SK-N-SH (cell line): ENCODE measurements at regions not wholly inside any gene's neighbourhood (a gene's known extent, or its start where the extent isn't known, plus 50 kb on each side); places are given as distances from the start of the nearest gene placed in this dataset.

Experiments used
- CTCF ChIA-PET: fragments of 300-600, 350-600 bp; formaldehyde crosslinking; extraction: SDS; loops from one replicate; lab custom pipeline; 2021; lab: Yijun Ruan, JAX
- POLR2A ChIA-PET: fragments of 350-600 bp; sonication (Branson Sonifier 250); formaldehyde crosslinking; extraction: SDS; loops from one replicate; lab custom pipeline; 2020; ENCODE audit warnings: antibody characterized with exemption, inconsistent platforms; lab: Yijun Ruan, JAX
- DNase-seq: peaks from one replicate; pipeline ENCODE4 v3.0.0; 2012
- H2AFZ ChIP-seq: fragments of 200-600 bp; sonication (generic); 2 replicates; pipeline ENCODE4 v1.8.1; 2016; ENCODE audit warnings: antibody characterized with exemption, mild to moderate bottlenecking, low read depth
- H3F3A ChIP-seq: fragments of 200-600 bp; sonication (generic); replicated peaks from 2 replicates; pipeline ENCODE3; 2016; ENCODE audit warnings: antibody characterized with exemption, mild to moderate bottlenecking; ENCODE audit not compliant: insufficient read depth
- H3K27ac ChIP-seq, 2 experiments: fragments of 200-500 bp in 1 of 2; fragments of 200-600 bp in 1 of 2; sonication (Bioruptor generic) in 1 of 2; sonication (generic), shearing (Covaris generic) in 1 of 2; 2 replicates each; pipeline versions ENCODE4 v1.5.1 to v1.6.1; 2014 to 2016; ENCODE audit warnings: low read depth in 2 of 2, inconsistent platforms in 1 of 2, low read length in 1 of 2, mild to moderate bottlenecking in 1 of 2, mixed read lengths in 1 of 2
- H3K27me3 ChIP-seq: fragments of 200-600 bp; sonication (generic), shearing (Covaris generic); 2 replicates; pipeline ENCODE4 v1.6.1; 2016; ENCODE audit warnings: mixed run types; ENCODE audit not compliant: insufficient read depth
- H3K36me3 ChIP-seq, 2 experiments: fragments of 200-500 bp in 1 of 2; fragments of 200-600 bp in 1 of 2; sonication (Bioruptor generic) in 1 of 2; sonication (generic) in 1 of 2; replicated peaks in 1 of 2; 2 replicates each; pipeline versions ENCODE3 to v1.5.1; 2014 to 2016; ENCODE audit warnings: low read length in 1 of 2, mild to moderate bottlenecking in 1 of 2; ENCODE audit not compliant: insufficient read depth in 2 of 2, control insufficient read depth in 1 of 2
- H3K4me1 ChIP-seq, 2 experiments: fragments of 200-500 bp in 1 of 2; fragments of 200-600 bp in 1 of 2; sonication (Bioruptor generic) in 1 of 2; sonication (generic), shearing (Covaris generic) in 1 of 2; 2 replicates each; pipeline versions ENCODE4 v1.5.1 to v1.6.1; 2014 to 2016; ENCODE audit warnings: low read depth in 1 of 2, low read length in 1 of 2, mixed run types in 1 of 2; ENCODE audit not compliant: insufficient read depth in 2 of 2, control insufficient read depth in 1 of 2
- H3K4me2 ChIP-seq: fragments of 200-600 bp; sonication (generic), shearing (Covaris generic); 2 replicates; pipeline ENCODE4 v1.6.1; 2017; ENCODE audit warnings: mixed run types
- H3K4me3 ChIP-seq, 2 experiments: fragments of 200-500 bp in 1 of 2; fragments of 200-600 bp in 1 of 2; sonication (Bioruptor generic) in 1 of 2; sonication (generic), shearing (Covaris generic) in 1 of 2; 2 replicates each; pipeline versions ENCODE4 v1.5.1 to v1.8.1; 2014 to 2016; ENCODE audit warnings: low read depth in 2 of 2, inconsistent platforms in 1 of 2, low read length in 1 of 2, mild to moderate bottlenecking in 1 of 2, mixed read lengths in 1 of 2, moderate library complexity in 1 of 2
- H3K79me2 ChIP-seq: fragments of 200-600 bp; sonication (generic); 2 replicates; pipeline ENCODE4 v1.8.1; 2017; ENCODE audit warnings: mild to moderate bottlenecking; ENCODE audit not compliant: insufficient read depth
- H3K9ac ChIP-seq: fragments of 200-600 bp; sonication (generic); 2 replicates; pipeline ENCODE4 v1.6.1; 2017; ENCODE audit warnings: mixed run types
- H3K9me2 ChIP-seq: fragments of 200-600 bp; sonication (generic); 2 replicates; pipeline ENCODE4 v1.6.1; 2017; ENCODE audit warnings: mixed run types
- H3K9me3 ChIP-seq: fragments of 200-600 bp; sonication (generic); 2 replicates; pipeline ENCODE4 v1.6.1; 2017; ENCODE audit warnings: mixed run types, mild to moderate bottlenecking, moderate library complexity
- H4K20me1 ChIP-seq: fragments of 200-600 bp; sonication (generic); 2 replicates; pipeline ENCODE4 v1.6.1; 2017; ENCODE audit warnings: mild to moderate bottlenecking, mixed run types; ENCODE audit not compliant: insufficient read depth
- CHD2 ChIP-seq: fragments of 150-350 bp; IDR thresholded peaks from 2 replicates; pipeline ENCODE4 v1.6.1; 2018; ENCODE audit warnings: low read length; ENCODE audit not compliant: partially characterized antibody
- ELF1 ChIP-seq: IDR thresholded peaks from 2 replicates; pipeline ENCODE4 v1.4.0; 2012
- EZH2phosphoT487 ChIP-seq: fragments of 200-600 bp; sonication (generic); IDR thresholded peaks from 2 replicates; pipeline ENCODE4 v1.6.1; 2017; ENCODE audit warnings: low read depth, mixed run types, mild to moderate bottlenecking, antibody characterized with exemption, moderate library complexity, borderline replicate concordance
- FOXJ3 ChIP-seq: sonication (generic); formaldehyde crosslinking; IDR thresholded peaks from 2 replicates; pipeline ENCODE4 v1.5.1; 2020; ENCODE audit warnings: mild to moderate bottlenecking, missing genetic modification reagents
- GABPA ChIP-seq: IDR thresholded peaks from 2 replicates; pipeline ENCODE4 v1.4.0; 2012; ENCODE audit warnings: low read depth, mild to moderate bottlenecking
- JUND ChIP-seq: IDR thresholded peaks from 2 replicates; pipeline ENCODE4 v1.4.0; 2012
- MXI1 ChIP-seq: IDR thresholded peaks from 2 replicates; pipeline ENCODE4 v1.6.1; 2012; ENCODE audit warnings: mild to moderate bottlenecking, low read depth, low read length, improper control_type of control experiment
- POLR2AphosphoS5 ChIP-seq: IDR thresholded peaks from 2 replicates; pipeline ENCODE4 v1.6.1; 2012; ENCODE audit warnings: low read depth, low read length
- RAD21 ChIP-seq: IDR thresholded peaks from 2 replicates; pipeline ENCODE4 v1.6.1; 2012; ENCODE audit warnings: mild to moderate bottlenecking, low read length
- RCOR1 ChIP-seq: fragments of 150-350 bp; IDR thresholded peaks from 2 replicates; pipeline ENCODE4 v1.6.1; 2017; ENCODE audit warnings: antibody characterized with exemption, low read length
- RFX5 ChIP-seq: IDR thresholded peaks from 2 replicates; pipeline ENCODE4 v1.6.1; 2012; ENCODE audit warnings: mild to moderate bottlenecking, improper control_type of control experiment, low read length
- SMC3 ChIP-seq: IDR thresholded peaks from 2 replicates; pipeline ENCODE4 v1.6.1; 2012; ENCODE audit warnings: low read depth, low read length, improper control_type of control experiment
- TEAD4 ChIP-seq: IDR thresholded peaks from 2 replicates; pipeline ENCODE4 v1.4.0; 2012; ENCODE audit warnings: mild to moderate bottlenecking, borderline replicate concordance; ENCODE audit not compliant: insufficient read depth
- TF ChIP-seq, protein P1 (sequence below): IDR thresholded peaks from 2 replicates; pipeline ENCODE4; 2012
- TF ChIP-seq, protein P2 (sequence below): IDR thresholded peaks from 2 replicates; pipeline ENCODE4 v1.4.0; 2012; ENCODE audit warnings: low read depth, borderline replicate concordance
- TF ChIP-seq, protein P3 (sequence below): IDR thresholded peaks from 2 replicates; pipeline ENCODE4 v1.4.0; 2012; ENCODE audit warnings: low read depth
- TF ChIP-seq, protein P4 (sequence below): IDR thresholded peaks from 2 replicates; pipeline ENCODE4 v1.4.0; 2012; ENCODE audit warnings: low read depth, borderline replicate concordance
- TF ChIP-seq, protein P5 (sequence below): fragments of 150-350 bp; IDR thresholded peaks from 2 replicates; pipeline ENCODE4 v1.6.1; 2016; ENCODE audit warnings: mild to moderate bottlenecking, low read depth, low read length
- TF ChIP-seq, protein P6 (sequence below): fragments of 200-600 bp; sonication (generic); IDR thresholded peaks from 2 replicates; pipeline ENCODE4 v1.6.1; 2017; ENCODE audit warnings: antibody characterized with exemption, mild to moderate bottlenecking, moderate library complexity
- TF ChIP-seq, protein P7 (sequence below): fragments of 150-350 bp; IDR thresholded peaks from 2 replicates; pipeline ENCODE4 v1.6.1; 2017; ENCODE audit warnings: antibody characterized with exemption, low read length, low read depth, borderline replicate concordance

DNA sequence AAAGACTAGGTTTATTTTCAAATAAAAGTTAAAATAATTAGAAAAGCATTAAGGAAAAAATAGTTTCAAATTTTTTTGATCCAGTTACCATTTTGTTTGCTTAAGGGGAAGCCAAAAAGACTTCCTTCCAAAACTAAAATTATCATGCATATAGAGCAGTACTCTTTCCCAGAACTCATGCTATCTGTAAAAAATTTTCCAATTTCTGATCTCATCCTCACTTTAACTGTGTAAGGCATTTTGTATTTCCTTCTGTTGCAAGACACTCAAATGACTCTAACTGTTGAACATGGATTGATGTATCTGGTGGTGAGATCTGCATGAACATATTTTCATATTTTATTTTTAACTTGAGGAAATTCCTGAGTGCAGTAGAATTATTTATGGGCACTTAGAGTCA, 150.1 kb downstream of the ADAM29 start:
- Histone ChIP-seq H3K79me2 (no peaks in the 10 kb centered on the region), H3K36me3 (no peaks in the 10 kb centered on the region), H3K4me1 (no peaks in the 10 kb centered on the region), H3K4me2 (no peak overlapping the region), H4K20me1 (no peaks in the 10 kb centered on the region), H3K9me3 (no peaks in the 10 kb centered on the region), H3F3A (no peaks in the 10 kb centered on the region), H3K27me3 (no peaks in the 10 kb centered on the region), H3K27ac (no peak overlapping the region), H3K4me3 (no peak overlapping the region), H3K9me2 (no peaks in the 10 kb centered on the region), H3K9ac (no peak overlapping the region), H2AFZ (no peak overlapping the region)
- ChIA-PET CTCF (no interaction called here), POLR2A (no interaction called here)
- DNase-seq, result no peak
- TF ChIP-seq, protein P1, sequence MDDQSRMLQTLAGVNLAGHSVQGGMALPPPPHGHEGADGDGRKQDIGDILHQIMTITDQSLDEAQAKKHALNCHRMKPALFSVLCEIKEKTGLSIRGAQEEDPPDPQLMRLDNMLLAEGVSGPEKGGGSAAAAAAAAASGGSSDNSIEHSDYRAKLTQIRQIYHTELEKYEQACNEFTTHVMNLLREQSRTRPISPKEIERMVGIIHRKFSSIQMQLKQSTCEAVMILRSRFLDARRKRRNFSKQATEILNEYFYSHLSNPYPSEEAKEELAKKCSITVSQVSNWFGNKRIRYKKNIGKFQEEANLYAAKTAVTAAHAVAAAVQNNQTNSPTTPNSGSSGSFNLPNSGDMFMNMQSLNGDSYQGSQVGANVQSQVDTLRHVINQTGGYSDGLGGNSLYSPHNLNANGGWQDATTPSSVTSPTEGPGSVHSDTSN, result no peak
- no peak for TF ChIP-seq EZH2phosphoT487
- no peak for TF ChIP-seq RCOR1
- TF ChIP-seq, protein P2, sequence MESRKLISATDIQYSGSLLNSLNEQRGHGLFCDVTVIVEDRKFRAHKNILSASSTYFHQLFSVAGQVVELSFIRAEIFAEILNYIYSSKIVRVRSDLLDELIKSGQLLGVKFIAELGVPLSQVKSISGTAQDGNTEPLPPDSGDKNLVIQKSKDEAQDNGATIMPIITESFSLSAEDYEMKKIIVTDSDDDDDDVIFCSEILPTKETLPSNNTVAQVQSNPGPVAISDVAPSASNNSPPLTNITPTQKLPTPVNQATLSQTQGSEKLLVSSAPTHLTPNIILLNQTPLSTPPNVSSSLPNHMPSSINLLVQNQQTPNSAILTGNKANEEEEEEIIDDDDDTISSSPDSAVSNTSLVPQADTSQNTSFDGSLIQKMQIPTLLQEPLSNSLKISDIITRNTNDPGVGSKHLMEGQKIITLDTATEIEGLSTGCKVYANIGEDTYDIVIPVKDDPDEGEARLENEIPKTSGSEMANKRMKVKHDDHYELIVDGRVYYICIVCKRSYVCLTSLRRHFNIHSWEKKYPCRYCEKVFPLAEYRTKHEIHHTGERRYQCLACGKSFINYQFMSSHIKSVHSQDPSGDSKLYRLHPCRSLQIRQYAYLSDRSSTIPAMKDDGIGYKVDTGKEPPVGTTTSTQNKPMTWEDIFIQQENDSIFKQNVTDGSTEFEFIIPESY, result no peak
- TF ChIP-seq, protein P3, sequence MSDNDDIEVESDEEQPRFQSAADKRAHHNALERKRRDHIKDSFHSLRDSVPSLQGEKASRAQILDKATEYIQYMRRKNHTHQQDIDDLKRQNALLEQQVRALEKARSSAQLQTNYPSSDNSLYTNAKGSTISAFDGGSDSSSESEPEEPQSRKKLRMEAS, result no peak
- TF ChIP-seq FOXJ3, result no peak
- TF ChIP-seq SMC3, result no peak
- TF ChIP-seq, protein P4, sequence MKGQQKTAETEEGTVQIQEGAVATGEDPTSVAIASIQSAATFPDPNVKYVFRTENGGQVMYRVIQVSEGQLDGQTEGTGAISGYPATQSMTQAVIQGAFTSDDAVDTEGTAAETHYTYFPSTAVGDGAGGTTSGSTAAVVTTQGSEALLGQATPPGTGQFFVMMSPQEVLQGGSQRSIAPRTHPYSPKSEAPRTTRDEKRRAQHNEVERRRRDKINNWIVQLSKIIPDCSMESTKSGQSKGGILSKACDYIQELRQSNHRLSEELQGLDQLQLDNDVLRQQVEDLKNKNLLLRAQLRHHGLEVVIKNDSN, result no peak
- TF ChIP-seq JUND, result no peak
- no peak for TF ChIP-seq GABPA
- TF ChIP-seq, protein P5, sequence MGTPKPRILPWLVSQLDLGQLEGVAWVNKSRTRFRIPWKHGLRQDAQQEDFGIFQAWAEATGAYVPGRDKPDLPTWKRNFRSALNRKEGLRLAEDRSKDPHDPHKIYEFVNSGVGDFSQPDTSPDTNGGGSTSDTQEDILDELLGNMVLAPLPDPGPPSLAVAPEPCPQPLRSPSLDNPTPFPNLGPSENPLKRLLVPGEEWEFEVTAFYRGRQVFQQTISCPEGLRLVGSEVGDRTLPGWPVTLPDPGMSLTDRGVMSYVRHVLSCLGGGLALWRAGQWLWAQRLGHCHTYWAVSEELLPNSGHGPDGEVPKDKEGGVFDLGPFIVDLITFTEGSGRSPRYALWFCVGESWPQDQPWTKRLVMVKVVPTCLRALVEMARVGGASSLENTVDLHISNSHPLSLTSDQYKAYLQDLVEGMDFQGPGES, result no peak
- TF ChIP-seq, protein P6, sequence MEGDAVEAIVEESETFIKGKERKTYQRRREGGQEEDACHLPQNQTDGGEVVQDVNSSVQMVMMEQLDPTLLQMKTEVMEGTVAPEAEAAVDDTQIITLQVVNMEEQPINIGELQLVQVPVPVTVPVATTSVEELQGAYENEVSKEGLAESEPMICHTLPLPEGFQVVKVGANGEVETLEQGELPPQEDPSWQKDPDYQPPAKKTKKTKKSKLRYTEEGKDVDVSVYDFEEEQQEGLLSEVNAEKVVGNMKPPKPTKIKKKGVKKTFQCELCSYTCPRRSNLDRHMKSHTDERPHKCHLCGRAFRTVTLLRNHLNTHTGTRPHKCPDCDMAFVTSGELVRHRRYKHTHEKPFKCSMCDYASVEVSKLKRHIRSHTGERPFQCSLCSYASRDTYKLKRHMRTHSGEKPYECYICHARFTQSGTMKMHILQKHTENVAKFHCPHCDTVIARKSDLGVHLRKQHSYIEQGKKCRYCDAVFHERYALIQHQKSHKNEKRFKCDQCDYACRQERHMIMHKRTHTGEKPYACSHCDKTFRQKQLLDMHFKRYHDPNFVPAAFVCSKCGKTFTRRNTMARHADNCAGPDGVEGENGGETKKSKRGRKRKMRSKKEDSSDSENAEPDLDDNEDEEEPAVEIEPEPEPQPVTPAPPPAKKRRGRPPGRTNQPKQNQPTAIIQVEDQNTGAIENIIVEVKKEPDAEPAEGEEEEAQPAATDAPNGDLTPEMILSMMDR, result no peak
- no peak for TF ChIP-seq MXI1
- no peak for TF ChIP-seq POLR2AphosphoS5
- TF ChIP-seq, protein P7, sequence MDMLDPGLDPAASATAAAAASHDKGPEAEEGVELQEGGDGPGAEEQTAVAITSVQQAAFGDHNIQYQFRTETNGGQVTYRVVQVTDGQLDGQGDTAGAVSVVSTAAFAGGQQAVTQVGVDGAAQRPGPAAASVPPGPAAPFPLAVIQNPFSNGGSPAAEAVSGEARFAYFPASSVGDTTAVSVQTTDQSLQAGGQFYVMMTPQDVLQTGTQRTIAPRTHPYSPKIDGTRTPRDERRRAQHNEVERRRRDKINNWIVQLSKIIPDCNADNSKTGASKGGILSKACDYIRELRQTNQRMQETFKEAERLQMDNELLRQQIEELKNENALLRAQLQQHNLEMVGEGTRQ, result no peak
- TF ChIP-seq RFX5, result no peak
- no peak for TF ChIP-seq CHD2
- no peak for TF ChIP-seq TEAD4
- no peak for TF ChIP-seq RAD21
- no peak for TF ChIP-seq ELF1
